Hematopoietic multipotent progenitor cell treated with erythropoietin and hydrocortisone succinate and interleukin-3 and kit ligand, for 15 days (in vitro differentiated cells): ENCODE measurements at regions not wholly inside any gene's neighbourhood (a gene's known extent, or its start where the extent isn't known, plus 50 kb on each side); places are given as distances from the start of the nearest gene placed in this dataset.

Source experiments
- DNase-seq: peaks from one replicate; pipeline ENCODE4 v3.0.0-alpha.2; 2015; ENCODE audit warnings: low spot score

- DNase-seq = no peak
Measured at GRCh38 chr20:22315073-22315472, 269.3 kb downstream of the FOXA2 start.

- DNase-seq = no peak
Measured at GRCh38 chr20:22312744-22313346, 271.5 kb downstream of the FOXA2 start.

GRCh38 chr20:22308934-22309333 is 275.4 kb downstream of the FOXA2 start:
- no peak for DNase-seq

- DNase-seq = no peak
Measured at GRCh38 chr20:22307409-22307808, 277.0 kb downstream of the FOXA2 start.

- DNase-seq = no peak
Measured at GRCh38 chr20:22305381-22305780, 279.0 kb downstream of the FOXA2 start.

- no peak for DNase-seq
Measured at GRCh38 chr20:22303523-22303922, 280.8 kb downstream of the FOXA2 start.

- DNase-seq = no peak
Measured at GRCh38 chr20:22302039-22302438, 282.3 kb downstream of the FOXA2 start.

GRCh38 chr20:22293886-22294285 is 290.5 kb downstream of the FOXA2 start:
- no peak for DNase-seq

GRCh38 chr20:22289442-22289841 is 294.9 kb downstream of the FOXA2 start:
- DNase-seq = no peak

GRCh38 chr20:22288957-22289356 is 295.4 kb downstream of the FOXA2 start:
- DNase-seq = no peak

GRCh38 chr20:22288156-22288555 is 296.2 kb downstream of the FOXA2 start:
- no peak for DNase-seq

GRCh38 chr20:22285555-22285954 is 298.8 kb downstream of the FOXA2 start:
- DNase-seq = no peak

- no peak for DNase-seq
Measured at GRCh38 chr20:22282696-22283095, 301.7 kb downstream of the FOXA2 start.

GRCh38 chr20:22274330-22274729 is 310.0 kb downstream of the FOXA2 start:
- DNase-seq = no peak

- no peak for DNase-seq
Measured at GRCh38 chr20:22268675-22269074, 315.7 kb downstream of the FOXA2 start.

- no peak for DNase-seq
Measured at GRCh38 chr20:22264917-22265316, 319.5 kb downstream of the FOXA2 start.

GRCh38 chr20:22260506-22260905 is 323.9 kb downstream of the FOXA2 start:
- DNase-seq = no peak

GRCh38 chr20:22257912-22258311 is 326.5 kb downstream of the FOXA2 start:
- no peak for DNase-seq

- no peak for DNase-seq
Measured at GRCh38 chr20:22248051-22248667, 336.2 kb downstream of the FOXA2 start.

GRCh38 chr20:22245139-22245538 is 339.2 kb downstream of the FOXA2 start:
- DNase-seq = no peak

- no peak for DNase-seq
Measured at GRCh38 chr20:22243067-22243466, 341.3 kb downstream of the FOXA2 start.

- DNase-seq = no peak
Measured at GRCh38 chr20:22241609-22242008, 342.8 kb downstream of the FOXA2 start.

GRCh38 chr20:22232923-22233322 is 351.4 kb downstream of the FOXA2 start:
- no peak for DNase-seq

- no peak for DNase-seq
Measured at GRCh38 chr20:22232473-22232872, 351.9 kb downstream of the FOXA2 start.
